HepG2 (cell line): ENCODE measurements at regions not wholly inside any gene's neighbourhood (a gene's known extent, or its start where the extent isn't known, plus 50 kb on each side); places are given as distances from the start of the nearest gene placed in this dataset.

Experiments
- ATAC-seq: fragments of 200-7000 bp; cut with Tn5 transposase; 3 replicates; pipeline ENCODE4 v1.9.1; 2020; ENCODE audit warnings: mild to moderate bottlenecking, moderate library complexity
- BruUV-seq: library from RNA; stranded (reverse); fragments of 400-500 nt; replicated peaks from 2 replicates; lab custom pipeline; 2021; lab: Mats Ljungman, UMichigan
- CTCF ChIA-PET: fragments of 300-600 bp; formaldehyde crosslinking; extraction: SDS; loops from one replicate; lab custom pipeline; 2021; ENCODE audit warnings: low total read pairs, inconsistent platforms, low intra/inter-chr PET ratio; lab: Yijun Ruan, JAX
- POLR2A ChIA-PET: fragments of 350-600 bp; sonication (Branson Sonifier 250); formaldehyde crosslinking; loops from one replicate; lab custom pipeline; 2020; ENCODE audit warnings: antibody characterized with exemption, inconsistent platforms; lab: Yijun Ruan, JAX
- DNase-seq: peaks from one replicate; pipeline ENCODE4 v3.0.0-alpha.2; 2015; ENCODE audit warnings: low spot score
- FAIRE-seq: peaks from 3 replicates; lab custom pipeline; 2011; peaks lifted over from hg19 to GRCh38; lab: Jason Lieb, UNC
- H2AFZ ChIP-seq: one replicate; pipeline ENCODE4 v1.6.1; 2011; ENCODE audit warnings: low read length, inconsistent platforms
- H3K27ac ChIP-seq: fragments of 300-600 bp; 3 replicates; pipeline ENCODE4 v1.8.0; 2011; ENCODE audit warnings: mixed run types, mild to moderate bottlenecking, mixed read lengths, low read length, inconsistent platforms; ENCODE audit not compliant: insufficient read depth; ENCODE audit errors: extremely low read length
- H3K27me3 ChIP-seq, 2 experiments: fragments of 200-600 bp in 1 of 2; 2 replicates in 1 of 2; 3 replicates in 1 of 2; pipeline versions ENCODE4 v1.6.0 to v1.8.0; 2011; ENCODE audit warnings: low read length in 2 of 2, mild to moderate bottlenecking in 2 of 2, moderate library complexity in 2 of 2, inconsistent platforms in 1 of 2; ENCODE audit not compliant: insufficient read depth in 2 of 2, control insufficient read depth in 1 of 2
- H3K36me3 ChIP-seq, 2 experiments: fragments of 200-600 bp in 1 of 2; replicated peaks in 1 of 2; 2 replicates in 1 of 2; 3 replicates in 1 of 2; pipeline versions ENCODE4 v1.5.1 to v1.8.0; 2011; ENCODE audit warnings: low read length in 2 of 2, inconsistent platforms in 1 of 2; ENCODE audit not compliant: insufficient read depth in 2 of 2, control insufficient read depth in 1 of 2
- H3K4me1 ChIP-seq: 2 replicates; pipeline ENCODE4 v1.5.1; 2012; ENCODE audit warnings: low read length, inconsistent platforms; ENCODE audit not compliant: insufficient read depth
- H3K4me2 ChIP-seq: 2 replicates; pipeline ENCODE4 v1.6.0; 2011; ENCODE audit warnings: low read depth, low read length, inconsistent platforms
- H3K4me3 ChIP-seq, 3 experiments: fragments of 200-600 bp in 1 of 3; sonication (generic), shearing (Covaris generic) in 1 of 3; replicated peaks in 1 of 3; 2 replicates each; pipeline ENCODE4 v1.5.1; 2011 to 2016; ENCODE audit warnings: low read length in 3 of 3, inconsistent platforms in 2 of 3, low read depth in 2 of 3, mild to moderate bottlenecking in 2 of 3, control low read depth in 1 of 3, mixed read lengths in 1 of 3; ENCODE audit not compliant: insufficient read depth in 1 of 3
- H3K79me2 ChIP-seq: one replicate; pipeline ENCODE4 v1.6.1; 2011; ENCODE audit warnings: low read length, inconsistent platforms; ENCODE audit not compliant: insufficient read depth
- H3K9ac ChIP-seq: 2 replicates; pipeline ENCODE4 v1.6.0; 2011; ENCODE audit warnings: mild to moderate bottlenecking, low read depth, low read length, inconsistent platforms; ENCODE audit not compliant: insufficient read depth
- H3K9me3 ChIP-seq: 2 replicates; pipeline ENCODE4 v1.5.1; 2012; ENCODE audit warnings: mild to moderate bottlenecking, low read length
- H4K20me1 ChIP-seq: 2 replicates; pipeline ENCODE4 v1.6.0; 2011; ENCODE audit warnings: inconsistent platforms, mild to moderate bottlenecking, low read length, moderate library complexity; ENCODE audit not compliant: insufficient read depth
- CEBPG ChIP-seq: IDR thresholded peaks from 2 replicates; pipeline ENCODE4 v1.6.1; 2016
- FOXP1 ChIP-seq, 2 experiments: fragments of 450-650 bp in 1 of 2; IDR thresholded peaks; 2 replicates each; pipeline ENCODE4 v1.6.1; 2017 to 2018; ENCODE audit warnings: antibody characterized with exemption in 1 of 2
- HNF1B ChIP-seq: sonication (generic); formaldehyde crosslinking; IDR thresholded peaks from 2 replicates; pipeline ENCODE4 v1.5.1; 2020; ENCODE audit warnings: mild to moderate bottlenecking, moderate library complexity, missing genetic modification reagents
- MAFF ChIP-seq: IDR thresholded peaks from 2 replicates; pipeline ENCODE4 v1.6.1; 2011; ENCODE audit warnings: low read depth, low read length, improper control_type of control experiment
- MAFK ChIP-seq, 2 experiments: IDR thresholded peaks in 1 of 2; conservative IDR thresholded peaks in 1 of 2; 2 replicates each; pipeline ENCODE4 v1.6.1; 2011; ENCODE audit warnings: improper control_type of control experiment in 2 of 2, low read length in 2 of 2
- SIN3A ChIP-seq: IDR thresholded peaks from 2 replicates; pipeline ENCODE4 v1.6.1; 2011; ENCODE audit warnings: low read depth, mild to moderate bottlenecking, control low read depth, low read length, borderline replicate concordance
- ZNF292 ChIP-seq: sonication (generic); formaldehyde crosslinking; IDR thresholded peaks from 2 replicates; pipeline ENCODE4 v1.8.1; 2022; ENCODE audit warnings: mild to moderate bottlenecking, low read depth, missing genetic modification reagents, borderline replicate concordance
- ZNF407 ChIP-seq: sonication (generic); formaldehyde crosslinking; IDR thresholded peaks from one replicate; pipeline ENCODE4 v1.5.1; 2020; ENCODE audit warnings: mild to moderate bottlenecking, missing genetic modification reagents; ENCODE audit errors: not compliant biosample characterization
- ZNF550 ChIP-seq: sonication (generic); formaldehyde crosslinking; IDR thresholded peaks from 2 replicates; pipeline ENCODE4 v1.4.0; 2020; ENCODE audit warnings: mild to moderate bottlenecking, missing genetic modification reagents, borderline replicate concordance
- WGBS: methylation state at CpG from one replicate; pipeline ENCODE4 v1.1.6; 2017; ENCODE audit warnings: low lambda C conversion rate; 5-methylcytosine and 5-hydroxymethylcytosine counted together
- in situ Hi-C: cut with HindIII; loops from 2 replicates; pipeline ENCODE4 v1.10.0; 2017; ENCODE audit warnings: low pct_unique_long_range_greater_than_20kb; ENCODE audit not compliant: extremely low pct_ligation_motif_present
- intact Hi-C: fragments of 100-400 bp; cut with micrococcal nuclease; formaldehyde crosslinking; loops from one replicate; pipeline ENCODE4 v1.10.0; 2022; ENCODE audit not compliant: unreplicated experiment

GRCh38 chr3:74539876-74540275 is 74.6 kb downstream of the CNTN3 start:
- BruUV-seq, result no TSS peak
- Histone ChIP-seq H3K4me2 (no peak overlapping the region), H3K36me3 (no peaks in the 10 kb centered on the region), H2AFZ (no peak overlapping the region), H3K9me3 (no peaks in the 10 kb centered on the region), H3K79me2 (no peaks in the 10 kb centered on the region), H3K9ac (no peak overlapping the region), H3K27me3 (no peaks in the 10 kb centered on the region), H4K20me1 (no peaks in the 10 kb centered on the region), H3K4me1 (no peaks in the 10 kb centered on the region), H3K27ac (no peak overlapping the region), H3K4me3 (no peak overlapping the region)
- TF ChIP-seq MAFF, result peak; percentile 26; the same call in 1 of the 2 replicates
- TF ChIP-seq ZNF550 (CRISPR knock-in tag), result no peak
- peak; percentile 45 to 51; a peak in 3 of 4 replicates for TF ChIP-seq MAFK (conservative IDR thresholded peaks at IDR 0.05 in 1 of 2, IDR thresholded peaks at IDR 0.05 in 1 of 2; ENCODE audit: low read length in 2 of 2)
- CTCF ChIA-PET, result no interaction called here
- in situ Hi-C loops (no loop called here), intact Hi-C loops (no loop called here)
- no peak for ATAC-seq
- POLR2A ChIA-PET, result no interaction called here
- no peak for FAIRE-seq
- WGBS, result 6% methylated on average over 2 of the region's 3 CpGs
- no peak for DNase-seq

GRCh38 chr3:74538669-74539068 is 75.8 kb downstream of the CNTN3 start:
- no peaks in the 10 kb centered on the region for H3K79me2 ChIP-seq
- no peak for DNase-seq
- no peaks in the 10 kb centered on the region for H3K36me3 ChIP-seq
- ChIA-PET POLR2A (no interaction called here), CTCF (no interaction called here)
- WGBS, result 0% methylated on average over 1 of the region's 1 CpG
- H3K4me2 ChIP-seq, result no peak overlapping the region
- no TSS peak for BruUV-seq
- ATAC-seq, result no peak
- H3K9ac ChIP-seq, result no peak overlapping the region
- H3K4me1 ChIP-seq, result no peaks in the 10 kb centered on the region
- FAIRE-seq, result no peak
- intact Hi-C loops, result no loop called here
- no peaks in the 10 kb centered on the region for H3K27me3 ChIP-seq
- no peak overlapping the region for H3K27ac ChIP-seq
- H4K20me1 ChIP-seq, result no peaks in the 10 kb centered on the region
- H3K4me3 ChIP-seq, result no peak overlapping the region
- H2AFZ ChIP-seq, result no peak overlapping the region
- in situ Hi-C loops, result no loop called here
- no peaks in the 10 kb centered on the region for H3K9me3 ChIP-seq
- no peak for TF ChIP-seq ZNF407 (CRISPR knock-in tag)
- no peak for TF ChIP-seq SIN3A
- no peak for TF ChIP-seq CEBPG (CRISPR knock-in tag)
- TF ChIP-seq HNF1B (CRISPR knock-in tag), result no peak
- TF ChIP-seq ZNF292 (CRISPR knock-in tag), result no peak
- no peak for TF ChIP-seq FOXP1 (IDR thresholded peaks at IDR 0.05)
- no peak for TF ChIP-seq FOXP1 (CRISPR knock-in tag; IDR thresholded peaks at IDR 0.05)
